ENCODE measurements at regions not wholly inside any gene's neighbourhood (a gene's known extent, or its start where the extent isn't known, plus 50 kb on each side); places are given as distances from the start of the nearest gene placed in this dataset.

- no peak overlapping the region for H3K4me2 ChIP-seq (ENCODE audit: low read depth, low read length)
- WGBS (ENCODE audit: low lambda C conversion rate): 0% methylated on average over 2 of the region's 2 CpGs
- ATAC-seq (no peak), DNase-seq (ENCODE audit: low spot score) (no peak), FAIRE-seq (no peak)
- H3K27ac ChIP-seq (ENCODE audit: extremely low read length, insufficient read depth, low read length): no peak overlapping the region
- H3K79me2 ChIP-seq (ENCODE audit: insufficient read depth, low read length): no peaks in the 10 kb centered on the region
- ChIA-PET POLR2A (no interaction called here), CTCF (ENCODE audit: low intra/inter-chr PET ratio, low total read pairs) (no interaction called here)
- no peak overlapping the region for H3K9ac ChIP-seq (ENCODE audit: insufficient read depth, low read depth, low read length)
- no TSS peak for BruUV-seq (replicated peaks)
- no peak overlapping the region for H3K4me3 ChIP-seq (replicated peaks in 1 of 3; ENCODE audit: insufficient read depth in 1 of 3, low read depth in 2 of 3, low read length in 3 of 3)
- no peaks in the 10 kb centered on the region for H3K36me3 ChIP-seq (replicated peaks in 1 of 2; ENCODE audit: control insufficient read depth in 1 of 2, insufficient read depth in 2 of 2, low read length in 2 of 2)
- intact Hi-C loops (cut with micrococcal nuclease; ENCODE audit: unreplicated experiment) (no loop called here), in situ Hi-C loops (cut with HindIII; ENCODE audit: extremely low pct_ligation_motif_present, low pct_unique_long_range_greater_than_20kb) (no loop called here)
- no peaks in the 10 kb centered on the region for H3K4me1 ChIP-seq (ENCODE audit: insufficient read depth, low read length)
- no peaks in the 10 kb centered on the region for H4K20me1 ChIP-seq (ENCODE audit: insufficient read depth, low read length)
- no peaks in the 10 kb centered on the region for H3K9me3 ChIP-seq (ENCODE audit: low read length)
- no peak overlapping the region for H2AFZ ChIP-seq (ENCODE audit: low read length)
- TF ChIP-seq ZNF780A (CRISPR knock-in tag; IDR thresholded peaks at IDR 0.05) (no peak), KMT2B (CRISPR knock-in tag; IDR thresholded peaks at IDR 0.05) (no peak), ZBTB2 (CRISPR knock-in tag; IDR thresholded peaks at IDR 0.05; ENCODE audit: low read depth) (no peak)
- TF ChIP-seq, protein P1, sequence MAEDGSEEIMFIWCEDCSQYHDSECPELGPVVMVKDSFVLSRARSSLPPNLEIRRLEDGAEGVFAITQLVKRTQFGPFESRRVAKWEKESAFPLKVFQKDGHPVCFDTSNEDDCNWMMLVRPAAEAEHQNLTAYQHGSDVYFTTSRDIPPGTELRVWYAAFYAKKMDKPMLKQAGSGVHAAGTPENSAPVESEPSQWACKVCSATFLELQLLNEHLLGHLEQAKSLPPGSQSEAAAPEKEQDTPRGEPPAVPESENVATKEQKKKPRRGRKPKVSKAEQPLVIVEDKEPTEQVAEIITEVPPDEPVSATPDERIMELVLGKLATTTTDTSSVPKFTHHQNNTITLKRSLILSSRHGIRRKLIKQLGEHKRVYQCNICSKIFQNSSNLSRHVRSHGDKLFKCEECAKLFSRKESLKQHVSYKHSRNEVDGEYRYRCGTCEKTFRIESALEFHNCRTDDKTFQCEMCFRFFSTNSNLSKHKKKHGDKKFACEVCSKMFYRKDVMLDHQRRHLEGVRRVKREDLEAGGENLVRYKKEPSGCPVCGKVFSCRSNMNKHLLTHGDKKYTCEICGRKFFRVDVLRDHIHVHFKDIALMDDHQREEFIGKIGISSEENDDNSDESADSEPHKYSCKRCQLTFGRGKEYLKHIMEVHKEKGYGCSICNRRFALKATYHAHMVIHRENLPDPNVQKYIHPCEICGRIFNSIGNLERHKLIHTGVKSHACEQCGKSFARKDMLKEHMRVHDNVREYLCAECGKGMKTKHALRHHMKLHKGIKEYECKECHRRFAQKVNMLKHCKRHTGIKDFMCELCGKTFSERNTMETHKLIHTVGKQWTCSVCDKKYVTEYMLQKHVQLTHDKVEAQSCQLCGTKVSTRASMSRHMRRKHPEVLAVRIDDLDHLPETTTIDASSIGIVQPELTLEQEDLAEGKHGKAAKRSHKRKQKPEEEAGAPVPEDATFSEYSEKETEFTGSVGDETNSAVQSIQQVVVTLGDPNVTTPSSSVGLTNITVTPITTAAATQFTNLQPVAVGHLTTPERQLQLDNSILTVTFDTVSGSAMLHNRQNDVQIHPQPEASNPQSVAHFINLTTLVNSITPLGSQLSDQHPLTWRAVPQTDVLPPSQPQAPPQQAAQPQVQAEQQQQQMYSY (CRISPR knock-in tag; IDR thresholded peaks at IDR 0.05): no peak
- no peaks in the 10 kb centered on the region for H3K27me3 ChIP-seq (ENCODE audit: control insufficient read depth in 1 of 2, insufficient read depth in 2 of 2, low read length in 2 of 2)
These were observed 166.7 kb downstream of the TMEM167A start for GRCh38 chr5:82910491-82910890.

Data from HepG2 (cell line).